ENCODE measurements at regions not wholly inside any gene's neighbourhood (a gene's known extent, or its start where the extent isn't known, plus 50 kb on each side); places are given as distances from the start of the nearest gene placed in this dataset.

- H3F3A ChIP-seq (ENCODE audit: insufficient read depth, low read length), result no peaks in the 10 kb centered on the region
- no peaks in the 10 kb centered on the region for H3K9me2 ChIP-seq (replicated peaks; ENCODE audit: insufficient read depth, low read length)
- H3K4me3 ChIP-seq (ENCODE audit: low read length), result no peak overlapping the region
- no peak for DNase-seq
- no peaks in the 10 kb centered on the region for H3K4me1 ChIP-seq (ENCODE audit: low read length)
- H3K27me3 ChIP-seq (replicated peaks; ENCODE audit: insufficient read depth, low read length), result no peaks in the 10 kb centered on the region
- no peak overlapping the region for H3K9ac ChIP-seq (ENCODE audit: low read length)
- no peaks in the 10 kb centered on the region for H4K20me1 ChIP-seq (ENCODE audit: insufficient read depth, low read length)
- H3K4me2 ChIP-seq (ENCODE audit: low read depth, low read length), result no peak overlapping the region
- no peaks in the 10 kb centered on the region for H3K79me2 ChIP-seq (ENCODE audit: low read length)
- no peak overlapping the region for H2AFZ ChIP-seq (ENCODE audit: low read length)
- no peak overlapping the region for H3K27ac ChIP-seq (ENCODE audit: low read length)
- no peaks in the 10 kb centered on the region for H3K36me3 ChIP-seq (replicated peaks; ENCODE audit: insufficient read depth, low read length)
- no peaks in the 10 kb centered on the region for H3K9me3 ChIP-seq (replicated peaks; ENCODE audit: insufficient read depth, low read length)
- TF ChIP-seq EZH2 (optimal IDR thresholded peaks at IDR 0.05; ENCODE audit: low read depth, low read length), result no peak
- TF ChIP-seq EZH2phosphoT487 (IDR thresholded peaks at IDR 0.05; ENCODE audit: low read length), result no peak
- no peak for TF ChIP-seq CTCF (IDR thresholded peaks at IDR 0.05; ENCODE audit: low read length)
These were observed 1586.9 kb downstream of the TECRL start for GRCh38 chr4:62822306-62822705.

GRCh38 chr4:62816566-62816965 is 1592.7 kb downstream of the TECRL start:
- Histone ChIP-seq H3K27ac (ENCODE audit: low read length) (no peak overlapping the region), H4K20me1 (ENCODE audit: insufficient read depth, low read length) (no peaks in the 10 kb centered on the region), H3K9ac (ENCODE audit: low read length) (no peak overlapping the region), H3K9me2 (replicated peaks; ENCODE audit: insufficient read depth, low read length) (no peaks in the 10 kb centered on the region), H3K27me3 (replicated peaks; ENCODE audit: insufficient read depth, low read length) (no peaks in the 10 kb centered on the region), H2AFZ (ENCODE audit: low read length) (no peak overlapping the region), H3F3A (ENCODE audit: insufficient read depth, low read length) (no peaks in the 10 kb centered on the region), H3K4me2 (ENCODE audit: low read depth, low read length) (no peak overlapping the region), H3K79me2 (ENCODE audit: low read length) (no peaks in the 10 kb centered on the region), H3K36me3 (replicated peaks; ENCODE audit: insufficient read depth, low read length) (no peaks in the 10 kb centered on the region), H3K9me3 (replicated peaks; ENCODE audit: insufficient read depth, low read length) (no peaks in the 10 kb centered on the region), H3K4me1 (ENCODE audit: low read length) (no peaks in the 10 kb centered on the region), H3K4me3 (ENCODE audit: low read length) (no peak overlapping the region)
- DNase-seq, result no peak
- TF ChIP-seq EZH2phosphoT487 (IDR thresholded peaks at IDR 0.05; ENCODE audit: low read length), result no peak
- TF ChIP-seq EZH2 (optimal IDR thresholded peaks at IDR 0.05; ENCODE audit: low read depth, low read length), result no peak
- TF ChIP-seq CTCF (IDR thresholded peaks at IDR 0.05; ENCODE audit: low read length), result no peak

GRCh38 chr4:62814510-62815047 is 1594.7 kb downstream of the TECRL start:
- H3K4me2 ChIP-seq (ENCODE audit: low read depth, low read length), result no peak overlapping the region

More at GRCh38 chr4:62814510-62815047, 1594.7 kb downstream of the TECRL start:
- no peak for TF ChIP-seq EZH2 (optimal IDR thresholded peaks at IDR 0.05; ENCODE audit: low read depth, low read length)
- no peak for TF ChIP-seq CTCF (IDR thresholded peaks at IDR 0.05; ENCODE audit: low read length)
- no peak for TF ChIP-seq EZH2phosphoT487 (IDR thresholded peaks at IDR 0.05; ENCODE audit: low read length)
- Histone ChIP-seq H3K4me1 (ENCODE audit: low read length) (no peaks in the 10 kb centered on the region), H3K27me3 (replicated peaks; ENCODE audit: insufficient read depth, low read length) (no peaks in the 10 kb centered on the region), H3K9me2 (replicated peaks; ENCODE audit: insufficient read depth, low read length) (no peaks in the 10 kb centered on the region), H3F3A (ENCODE audit: insufficient read depth, low read length) (no peaks in the 10 kb centered on the region), H3K36me3 (replicated peaks; ENCODE audit: insufficient read depth, low read length) (no peaks in the 10 kb centered on the region), H3K4me3 (ENCODE audit: low read length) (no peak overlapping the region), H3K79me2 (ENCODE audit: low read length) (no peaks in the 10 kb centered on the region), H2AFZ (ENCODE audit: low read length) (no peak overlapping the region), H3K9me3 (replicated peaks; ENCODE audit: insufficient read depth, low read length) (no peaks in the 10 kb centered on the region), H4K20me1 (ENCODE audit: insufficient read depth, low read length) (no peaks in the 10 kb centered on the region), H3K27ac (ENCODE audit: low read length) (no peak overlapping the region), H3K9ac (ENCODE audit: low read length) (no peak overlapping the region)
- DNase-seq, result no peak
